ENCODE measurements at regions not wholly inside any gene's neighbourhood (a gene's known extent, or its start where the extent isn't known, plus 50 kb on each side); places are given as distances from the start of the nearest gene placed in this dataset.

DNA sequence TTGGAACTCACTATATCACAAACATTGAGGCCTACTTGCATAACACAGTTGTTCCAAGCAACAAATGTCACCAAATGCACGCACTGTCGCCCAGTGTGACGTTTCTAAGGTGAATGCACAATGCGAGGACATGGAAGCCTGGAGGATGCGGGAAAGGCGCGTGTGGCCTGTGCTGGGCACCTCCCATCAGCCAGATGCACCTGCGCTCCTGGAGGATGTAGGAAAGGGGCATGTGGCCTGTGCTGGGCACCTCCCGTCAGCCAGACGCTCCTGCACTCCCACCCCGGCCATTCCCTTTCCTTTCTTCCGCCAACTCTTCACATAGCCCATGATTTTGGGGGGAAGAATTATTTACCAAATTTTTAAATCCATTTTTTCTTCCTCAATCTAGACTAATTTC lies 202.4 kb upstream of the SOX1 start:
- TF ChIP-seq, protein P1, sequence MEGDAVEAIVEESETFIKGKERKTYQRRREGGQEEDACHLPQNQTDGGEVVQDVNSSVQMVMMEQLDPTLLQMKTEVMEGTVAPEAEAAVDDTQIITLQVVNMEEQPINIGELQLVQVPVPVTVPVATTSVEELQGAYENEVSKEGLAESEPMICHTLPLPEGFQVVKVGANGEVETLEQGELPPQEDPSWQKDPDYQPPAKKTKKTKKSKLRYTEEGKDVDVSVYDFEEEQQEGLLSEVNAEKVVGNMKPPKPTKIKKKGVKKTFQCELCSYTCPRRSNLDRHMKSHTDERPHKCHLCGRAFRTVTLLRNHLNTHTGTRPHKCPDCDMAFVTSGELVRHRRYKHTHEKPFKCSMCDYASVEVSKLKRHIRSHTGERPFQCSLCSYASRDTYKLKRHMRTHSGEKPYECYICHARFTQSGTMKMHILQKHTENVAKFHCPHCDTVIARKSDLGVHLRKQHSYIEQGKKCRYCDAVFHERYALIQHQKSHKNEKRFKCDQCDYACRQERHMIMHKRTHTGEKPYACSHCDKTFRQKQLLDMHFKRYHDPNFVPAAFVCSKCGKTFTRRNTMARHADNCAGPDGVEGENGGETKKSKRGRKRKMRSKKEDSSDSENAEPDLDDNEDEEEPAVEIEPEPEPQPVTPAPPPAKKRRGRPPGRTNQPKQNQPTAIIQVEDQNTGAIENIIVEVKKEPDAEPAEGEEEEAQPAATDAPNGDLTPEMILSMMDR (conservative IDR thresholded peaks at IDR 0.05), result no peak
- TF ChIP-seq ZFX (IDR thresholded peaks at IDR 0.05), result no peak

Data from C4-2B (cell line).